ENCODE measurements at regions not wholly inside any gene's neighbourhood (a gene's known extent, or its start where the extent isn't known, plus 50 kb on each side); places are given as distances from the start of the nearest gene placed in this dataset.

- ChIA-PET CTCF (ENCODE audit: partially characterized antibody) (no interaction called here), POLR2A (ENCODE audit: partially characterized antibody) (no interaction called here)
- no peak overlapping the region for H3K56ac ChIP-seq (replicated peaks; ENCODE audit: insufficient read length, low read depth, low read length)
- H3K9ac ChIP-seq (replicated peaks in 1 of 4; ENCODE audit: extremely low read depth in 1 of 4, low read depth in 3 of 4, low read length in 3 of 4), result no peak overlapping the region
- no peaks in the 10 kb centered on the region for H3K79me2 ChIP-seq (ENCODE audit: control insufficient read depth in 1 of 2, insufficient read depth in 2 of 2, low read length in 2 of 2)
- no peak overlapping the region for H2BK15ac ChIP-seq (ENCODE audit: low read length)
- no peak overlapping the region for H2BK20ac ChIP-seq (ENCODE audit: low read length)
- H3K4me3 ChIP-seq (ENCODE audit: extremely low read depth in 1 of 4, insufficient read depth in 2 of 4, low read depth in 3 of 4, low read length in 4 of 4), result no peak overlapping the region
- H3K27me3 ChIP-seq (replicated peaks in 1 of 4; ENCODE audit: control insufficient read depth in 3 of 4, extremely low read depth in 1 of 4, insufficient read depth in 3 of 4, low read length in 3 of 4), result no peaks in the 10 kb centered on the region
- no peaks in the 10 kb centered on the region for H3K4me1 ChIP-seq (replicated peaks in 1 of 4; ENCODE audit: control insufficient read depth in 3 of 4, insufficient read depth in 4 of 4, low read length in 3 of 4)
- H3K14ac ChIP-seq (ENCODE audit: insufficient read length), result no peak overlapping the region
- no peak overlapping the region for H3K18ac ChIP-seq (ENCODE audit: extremely low read depth, low read length)
- H4K8ac ChIP-seq (ENCODE audit: extremely low read depth, insufficient read depth, low read length), result no peak overlapping the region
- no peaks in the 10 kb centered on the region for H3K23me2 ChIP-seq (ENCODE audit: low read depth, low read length)
- peaks cover 0 to 1% of the 10 kb centered on the region in 2 experiments for H4K20me1 ChIP-seq (replicated peaks in 1 of 2; ENCODE audit: control insufficient read depth in 1 of 2, insufficient read depth in 2 of 2, low read length in 2 of 2)
- H4K5ac ChIP-seq (ENCODE audit: insufficient read length, low read depth, low read length), result no peak overlapping the region
- no peak overlapping the region for H2AFZ ChIP-seq (ENCODE audit: low read length)
- H3K36me3 ChIP-seq (ENCODE audit: control insufficient read depth in 2 of 4, insufficient read depth in 4 of 4, low read length in 3 of 4), result no peaks in the 10 kb centered on the region
- no peaks in the 10 kb centered on the region for H3K9me3 ChIP-seq (ENCODE audit: insufficient read depth in 2 of 2, low read depth in 1 of 2, low read length in 1 of 2)
- H3K79me1 ChIP-seq (ENCODE audit: low read depth, low read length), result no peaks in the 10 kb centered on the region
- no peak overlapping the region for H4K91ac ChIP-seq (replicated peaks; ENCODE audit: insufficient read length, low read length)
- H3K4ac ChIP-seq (replicated peaks; ENCODE audit: insufficient read length, low read depth, low read length), result no peak overlapping the region
- 0 out of 2 replicates have a peak, but pooled peaks have one; percentile 39 for TF ChIP-seq MAFK (IDR thresholded peaks at IDR 0.05; ENCODE audit: low read depth, low read length)
- no peak for TF ChIP-seq SP4 (IDR thresholded peaks at IDR 0.05; ENCODE audit: low read length)
- FAIRE-seq, result no peak
- H2BK120ac ChIP-seq (replicated peaks; ENCODE audit: low read depth, low read length), result no peak overlapping the region
- no peak overlapping the region for H2BK12ac ChIP-seq (ENCODE audit: low read depth, low read length)
- no peak overlapping the region for H2BK5ac ChIP-seq (ENCODE audit: low read depth, low read length)
- no peak overlapping the region for H3K23ac ChIP-seq (ENCODE audit: insufficient read length)
- H2AK5ac ChIP-seq (ENCODE audit: low read depth, low read length), result no peak overlapping the region
- DNase-seq (ENCODE audit: low read depth in 1 of 2, low spot score in 2 of 2), result no peak
- no peak overlapping the region for H3K4me2 ChIP-seq (ENCODE audit: insufficient read depth in 1 of 2, low read depth in 2 of 2, low read length in 2 of 2)
- no peak overlapping the region for H3K27ac ChIP-seq (ENCODE audit: low read depth, low read length)
Observed at GRCh38 chr3:124411728-124412127, 318.5 kb upstream of the UMPS start.
